IgD-negative memory B cell (primary cell): ENCODE measurements at regions not wholly inside any gene's neighbourhood (a gene's known extent, or its start where the extent isn't known, plus 50 kb on each side); places are given as distances from the start of the nearest gene placed in this dataset.
"Not testable (repeated sequence)": the region's sequence is repeated elsewhere in the genome, so short reads cannot be mapped to it uniquely, and the experiment has no call there.

Source experiments
- H3K27ac Mint-ChIP-seq, 3 donors: one replicate each; pipeline ENCODE4 v1.8.0; 2020 to 2022; ENCODE audit warnings: mild to moderate bottlenecking in 3 of 3, mixed read lengths in 3 of 3, moderate library complexity in 1 of 3
- H3K27me3 Mint-ChIP-seq: one replicate; pipeline ENCODE4 v1.8.0; 2021; ENCODE audit warnings: mixed read lengths
- H3K36me3 Mint-ChIP-seq: one replicate; pipeline ENCODE4 v1.8.0; 2020; ENCODE audit warnings: mild to moderate bottlenecking, mixed read lengths
- H3K4me1 Mint-ChIP-seq, 3 donors: one replicate each; pipeline ENCODE4 v1.8.0; 2020 to 2022; ENCODE audit warnings: mixed read lengths in 3 of 3, mild to moderate bottlenecking in 1 of 3
- H3K4me3 Mint-ChIP-seq, 4 donors: one replicate each; pipeline ENCODE4 v1.8.0; 2020 to 2022; ENCODE audit warnings: mild to moderate bottlenecking in 4 of 4, mixed read lengths in 4 of 4, moderate library complexity in 3 of 4
- H3K9me3 Mint-ChIP-seq, 3 donors: one replicate each; pipeline ENCODE4 v1.8.0; 2020 to 2021; ENCODE audit warnings: mixed read lengths in 3 of 3, mild to moderate bottlenecking in 1 of 3

- Mint-ChIP-seq H3K27me3 (peaks cover 23% of the 10 kb centered on the region), H3K36me3 (peaks cover 4% of the 10 kb centered on the region)
Observed at GRCh38 chr20:63145156-63145555, 70.8 kb downstream of the YTHDF1 start.

DNA sequence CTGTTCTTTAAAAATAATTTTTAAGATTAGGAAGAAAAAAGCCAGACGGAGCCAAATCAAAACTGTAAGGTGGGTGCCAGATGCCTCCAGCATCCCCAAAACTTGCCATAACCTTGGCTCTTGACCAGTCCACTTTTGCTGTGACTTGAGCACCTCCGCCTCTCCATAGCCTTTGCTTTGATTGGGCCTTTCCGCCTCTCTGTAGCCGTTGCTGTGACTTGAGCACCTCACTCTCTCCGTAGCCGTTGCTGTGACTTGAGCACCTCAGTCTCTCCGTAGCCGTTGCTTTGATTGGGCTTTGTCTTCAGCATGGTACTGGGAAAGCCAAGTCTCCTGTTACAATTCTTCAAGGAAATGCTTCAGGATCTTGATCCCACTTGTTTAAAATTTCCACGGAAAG is 73.0 kb downstream of the YTHDF1 start:
- Mint-ChIP-seq H3K4me1 (no peaks in the 10 kb centered on the region), H3K27me3 (peaks cover 11% of the 10 kb centered on the region), H3K9me3 (peaks cover 2 to 14% (median 5%) of the 10 kb centered on the region in 3 donors), H3K27ac (no peak overlapping the region), H3K4me3 (no peak overlapping the region), H3K36me3 (peaks cover 4% of the 10 kb centered on the region)

More at GRCh38 chr20:63145156-63145555, 70.8 kb downstream of the YTHDF1 start:
- Mint-ChIP-seq H3K27ac (no peak overlapping the region), H3K4me1 (no peaks in the 10 kb centered on the region), H3K9me3 (peaks cover 8 to 20% (median 10%) of the 10 kb centered on the region in 3 donors), H3K4me3 (no peak overlapping the region)

DNA sequence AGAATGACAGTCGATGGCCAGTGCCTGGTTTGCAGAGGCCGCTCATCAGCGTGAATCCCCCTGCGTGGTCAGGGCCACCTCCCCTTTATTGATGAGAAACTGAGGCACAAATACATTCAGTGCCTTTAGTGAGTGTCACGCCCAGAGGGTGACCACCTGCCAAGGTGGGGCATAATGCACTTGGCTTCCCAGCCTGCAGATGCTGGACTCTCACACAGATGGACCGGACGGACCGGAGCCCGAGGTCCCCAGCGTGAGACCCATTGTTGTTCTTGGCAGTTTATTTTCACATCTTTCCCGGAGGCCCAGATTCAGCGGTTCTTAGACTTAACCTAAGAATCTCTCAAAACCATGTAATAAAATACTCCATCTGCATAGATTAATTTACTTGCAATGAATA is 74.4 kb downstream of the YTHDF1 start:
- Mint-ChIP-seq H3K4me3 (no peak overlapping the region), H3K9me3 (peaks cover under 1 to 3% (median 2%) of the 10 kb centered on the region in 3 donors), H3K27me3 (peaks cover 5% of the 10 kb centered on the region), H3K36me3 (no peaks in the 10 kb centered on the region), H3K27ac (no peak overlapping the region), H3K4me1 (no peaks in the 10 kb centered on the region)

DNA sequence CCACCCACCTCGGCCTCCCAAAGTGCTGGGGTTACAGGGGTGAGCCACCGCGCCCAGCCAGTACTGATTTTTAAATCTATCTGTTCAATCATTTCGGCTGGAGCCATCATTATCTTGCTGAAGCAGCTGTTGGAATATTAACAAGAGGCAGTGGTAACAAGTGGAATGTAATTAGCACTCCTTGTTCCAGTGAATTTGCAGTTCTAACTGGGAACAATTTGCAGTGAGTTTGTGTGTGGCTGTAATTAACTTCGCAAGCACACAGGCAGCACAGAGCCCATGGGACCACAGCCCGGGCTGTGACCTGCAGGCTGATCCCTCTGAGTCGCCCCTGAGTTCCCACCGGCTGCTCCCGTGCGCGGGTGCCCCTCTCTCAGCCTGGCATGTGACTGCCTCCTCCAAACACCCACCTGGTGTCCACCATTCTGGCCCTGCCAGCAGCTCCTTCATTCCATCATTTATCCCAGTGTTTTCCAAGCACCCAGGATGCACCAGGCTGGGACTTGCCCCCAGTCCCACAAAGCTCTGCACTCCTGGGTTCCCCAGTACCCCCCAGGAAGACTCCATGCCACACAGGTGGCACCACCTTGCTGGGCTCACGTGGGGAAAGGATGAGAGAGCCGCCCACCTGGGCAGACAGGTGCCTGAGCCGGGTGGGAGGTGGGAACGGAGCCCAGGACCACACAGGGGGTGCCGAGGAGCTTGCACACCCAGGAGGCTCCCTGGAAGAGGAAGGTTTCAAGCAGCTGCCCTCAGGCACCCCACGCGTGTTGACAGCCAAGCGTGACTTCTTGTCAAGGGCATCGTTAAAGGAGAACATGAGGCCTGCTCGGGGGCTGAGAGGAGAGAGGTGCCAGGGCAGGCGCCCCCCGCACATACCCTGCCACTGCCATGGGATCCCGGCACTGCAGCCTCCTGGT is 75.2 kb downstream of the YTHDF1 start:
- peaks cover 0 to 3% (median 2%) of the 10 kb centered on the region in 3 donors for H3K9me3 Mint-ChIP-seq
- no peak overlapping the region for H3K4me3 Mint-ChIP-seq
- no peaks in the 10 kb centered on the region for H3K36me3 Mint-ChIP-seq
- H3K27me3 Mint-ChIP-seq: peaks cover 5% of the 10 kb centered on the region
- no peak overlapping the region for H3K27ac Mint-ChIP-seq
- no peaks in the 10 kb centered on the region for H3K4me1 Mint-ChIP-seq

DNA sequence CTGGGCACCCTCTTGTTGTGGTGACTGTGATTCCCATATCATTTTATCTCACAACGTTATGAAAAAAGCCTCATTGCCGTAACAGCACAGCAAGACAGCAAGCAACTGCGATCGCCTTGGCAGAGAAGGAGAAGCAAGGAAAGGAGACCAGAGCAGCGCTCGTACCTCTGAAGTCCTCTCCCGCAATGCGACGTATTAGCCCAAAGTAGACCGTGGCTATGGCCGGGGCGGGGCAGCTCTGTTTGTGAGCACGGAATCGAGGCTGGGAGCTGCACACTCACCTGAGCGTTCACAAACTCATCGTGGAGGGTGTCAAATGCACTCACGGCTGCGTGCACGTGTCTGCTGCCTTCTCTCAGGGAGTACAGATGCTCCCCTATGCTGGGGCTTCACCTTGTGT is 76.1 kb downstream of the YTHDF1 start:
- H3K4me1 Mint-ChIP-seq: no peaks in the 10 kb centered on the region
- no peaks in the 10 kb centered on the region for H3K36me3 Mint-ChIP-seq
- no peak overlapping the region for H3K27ac Mint-ChIP-seq
- H3K4me3 Mint-ChIP-seq: no peak overlapping the region
- H3K9me3 Mint-ChIP-seq: peaks cover 0 to 3% (median 0%) of the 10 kb centered on the region in 3 donors
- H3K27me3 Mint-ChIP-seq: peaks cover 3% of the 10 kb centered on the region

GRCh38 chr20:63139356-63139755 is 76.6 kb downstream of the YTHDF1 start:
- Mint-ChIP-seq H3K27me3 (peaks cover 3% of the 10 kb centered on the region), H3K36me3 (no peaks in the 10 kb centered on the region), H3K27ac (no peak overlapping the region), H3K9me3 (peaks cover 0 to 3% (median 0%) of the 10 kb centered on the region in 3 donors), H3K4me1 (no peaks in the 10 kb centered on the region), H3K4me3 (no peak overlapping the region)

DNA sequence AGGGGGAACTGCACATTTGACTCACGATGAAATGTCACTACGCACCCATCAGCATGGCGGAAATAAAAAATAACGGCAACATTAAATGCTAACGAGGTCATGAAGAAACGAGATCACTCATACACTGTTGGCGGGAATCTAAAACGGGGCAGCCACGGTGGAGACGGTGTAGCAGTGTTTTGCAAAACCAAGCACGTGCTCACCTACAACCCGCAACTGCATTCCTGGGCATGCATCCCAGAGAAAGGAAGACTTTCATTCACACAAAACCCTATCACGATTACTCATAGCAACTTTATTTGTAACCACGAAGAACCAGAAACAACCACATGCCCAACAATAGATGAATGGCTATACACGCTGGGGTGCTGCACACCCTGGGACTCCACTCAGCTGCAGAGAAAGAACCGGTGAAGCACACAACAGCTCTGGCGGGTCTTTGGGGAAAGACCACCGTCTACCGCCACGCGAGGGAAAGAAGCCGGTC is 77.0 kb downstream of the YTHDF1 start:
- Mint-ChIP-seq H3K9me3 (peaks cover 0 to 3% (median 0%) of the 10 kb centered on the region in 3 donors), H3K27ac (no peak overlapping the region), H3K36me3 (no peaks in the 10 kb centered on the region), H3K4me1 (no peaks in the 10 kb centered on the region), H3K4me3 (no peak overlapping the region), H3K27me3 (peaks cover 3% of the 10 kb centered on the region)

DNA sequence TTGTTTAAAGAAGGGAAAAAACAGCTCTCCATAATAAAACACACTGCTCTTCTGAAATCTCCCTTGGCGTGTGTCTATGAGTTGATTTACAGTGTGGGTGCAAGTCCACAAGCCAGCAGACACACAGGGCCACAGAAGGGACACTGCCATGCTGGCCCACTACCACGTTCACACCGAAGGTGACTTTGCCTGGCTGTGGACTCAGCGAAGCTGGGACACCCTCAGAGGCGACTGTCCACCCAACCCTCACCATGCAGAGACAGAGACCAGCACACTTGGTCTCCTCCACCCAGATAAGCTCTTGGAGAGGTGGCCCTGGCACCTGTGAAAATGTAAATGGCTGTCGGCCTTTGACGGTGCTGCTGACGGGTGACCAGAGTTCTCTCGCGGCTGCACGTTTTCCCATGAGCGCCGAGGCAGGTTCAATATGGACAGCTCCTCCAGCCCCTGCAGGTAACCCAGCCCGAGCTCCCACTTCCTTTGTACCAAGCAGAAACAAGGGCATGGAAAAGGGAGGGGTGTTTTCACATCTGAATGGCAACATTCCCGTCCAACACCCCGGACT is 78.0 kb downstream of the YTHDF1 start:
- Mint-ChIP-seq H3K9me3 (peaks cover 0 to 3% (median 0%) of the 10 kb centered on the region in 3 donors), H3K4me1 (no peaks in the 10 kb centered on the region), H3K4me3 (no peak overlapping the region), H3K36me3 (no peaks in the 10 kb centered on the region), H3K27me3 (peaks cover 3% of the 10 kb centered on the region), H3K27ac (no peak overlapping the region)

DNA sequence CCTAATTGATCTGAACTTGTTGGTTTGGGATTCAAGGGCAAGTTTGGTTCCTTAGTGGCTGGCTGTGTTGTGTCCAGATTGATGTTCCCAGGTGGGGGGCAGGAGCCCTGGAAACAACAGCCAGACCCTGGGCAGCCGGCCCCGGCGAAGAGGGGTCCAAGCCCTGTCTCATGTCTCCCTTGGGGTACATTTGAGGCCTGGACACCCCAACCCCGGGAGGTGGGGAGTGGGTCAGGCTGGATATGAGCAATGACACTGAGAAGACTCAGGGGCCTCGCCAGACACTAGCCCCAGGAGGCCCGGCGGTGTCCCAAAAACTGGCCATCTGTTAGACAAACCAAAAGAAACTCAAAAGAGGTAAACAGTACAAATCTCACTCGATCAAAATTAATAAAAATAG is 79.6 kb downstream of the YTHDF1 start:
- Mint-ChIP-seq H3K9me3 (peaks cover 0 to 3% (median 0%) of the 10 kb centered on the region in 3 donors), H3K36me3 (no peaks in the 10 kb centered on the region), H3K4me1 (no peaks in the 10 kb centered on the region), H3K4me3 (no peak overlapping the region), H3K27ac (no peak overlapping the region), H3K27me3 (peaks cover 10% of the 10 kb centered on the region)

DNA sequence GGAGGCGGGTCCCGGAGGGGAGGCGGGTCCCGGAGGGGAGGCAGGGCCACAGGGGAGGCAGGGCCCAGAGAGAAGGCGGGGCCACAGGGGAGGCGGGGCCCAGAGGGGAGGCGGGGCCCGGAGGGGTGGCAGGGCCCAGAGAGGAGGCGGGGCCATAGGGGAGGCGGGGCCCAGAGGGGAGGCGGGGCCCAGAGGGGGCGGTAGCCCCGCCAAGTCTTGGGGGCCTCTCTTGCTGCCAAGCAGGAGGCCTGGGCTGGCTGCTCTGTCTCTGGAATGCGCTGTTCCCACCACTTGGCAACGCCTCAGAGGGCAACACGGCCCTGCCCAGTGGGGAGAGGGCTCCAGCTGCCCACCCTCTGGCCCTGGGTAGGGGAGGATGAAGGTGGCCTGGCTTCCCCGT is 80.5 kb downstream of the YTHDF1 start:
- H3K9me3 Mint-ChIP-seq: peaks cover 0 to 3% (median 0%) of the 10 kb centered on the region in 3 donors
- H3K4me1 Mint-ChIP-seq: no peaks in the 10 kb centered on the region
- no peak overlapping the region for H3K27ac Mint-ChIP-seq
- no peak overlapping the region for H3K4me3 Mint-ChIP-seq
- peaks cover 10% of the 10 kb centered on the region for H3K27me3 Mint-ChIP-seq
- no peaks in the 10 kb centered on the region for H3K36me3 Mint-ChIP-seq

GRCh38 chr20:63134711-63135361 is 81.1 kb downstream of the YTHDF1 start:
- not testable (repeated sequence) for H3K4me1 Mint-ChIP-seq, H3K36me3 Mint-ChIP-seq, H3K4me3 Mint-ChIP-seq, H3K27ac Mint-ChIP-seq, H3K9me3 Mint-ChIP-seq
- peaks cover 12% of the 10 kb centered on the region for H3K27me3 Mint-ChIP-seq

DNA sequence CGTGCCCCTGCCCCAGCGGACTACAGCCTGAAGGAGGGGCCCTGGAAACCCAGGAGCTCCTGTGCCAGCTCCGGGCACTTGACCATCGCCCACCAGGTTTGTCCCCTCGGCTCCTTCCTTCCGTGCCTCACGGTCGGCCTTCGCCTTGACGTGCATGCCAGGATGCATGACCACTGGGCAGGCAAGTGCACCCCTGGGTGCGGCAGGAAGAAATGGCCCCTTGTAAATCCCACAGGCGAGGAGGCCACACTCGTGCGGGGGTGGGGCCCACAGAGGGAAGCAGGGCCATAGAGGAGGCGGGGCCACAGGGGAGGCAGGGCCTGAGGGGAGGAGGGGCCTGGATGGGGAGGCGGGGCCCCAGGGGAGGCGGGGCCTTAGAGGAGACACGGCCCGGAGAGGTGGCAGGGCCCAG is 81.7 kb downstream of the YTHDF1 start:
- Mint-ChIP-seq H3K9me3 (peaks cover 0 to 3% (median 0%) of the 10 kb centered on the region in 3 donors), H3K27ac (no peak overlapping the region), H3K27me3 (peaks cover 15% of the 10 kb centered on the region)

GRCh38 chr20:63133481-63134091 is 82.3 kb downstream of the YTHDF1 start:
- Mint-ChIP-seq H3K4me1 (no peaks in the 10 kb centered on the region), H3K4me3 (no peak overlapping the region), H3K9me3 (peaks cover 0 to 3% (median 0%) of the 10 kb centered on the region in 3 donors), H3K27ac (no peak overlapping the region), H3K36me3 (no peaks in the 10 kb centered on the region), H3K27me3 (peaks cover 18% of the 10 kb centered on the region)

More for the DNA sequence above, 81.7 kb downstream of the YTHDF1 start:
- H3K36me3 Mint-ChIP-seq: no peaks in the 10 kb centered on the region
- no peak overlapping the region for H3K4me3 Mint-ChIP-seq
- no peaks in the 10 kb centered on the region for H3K4me1 Mint-ChIP-seq

DNA sequence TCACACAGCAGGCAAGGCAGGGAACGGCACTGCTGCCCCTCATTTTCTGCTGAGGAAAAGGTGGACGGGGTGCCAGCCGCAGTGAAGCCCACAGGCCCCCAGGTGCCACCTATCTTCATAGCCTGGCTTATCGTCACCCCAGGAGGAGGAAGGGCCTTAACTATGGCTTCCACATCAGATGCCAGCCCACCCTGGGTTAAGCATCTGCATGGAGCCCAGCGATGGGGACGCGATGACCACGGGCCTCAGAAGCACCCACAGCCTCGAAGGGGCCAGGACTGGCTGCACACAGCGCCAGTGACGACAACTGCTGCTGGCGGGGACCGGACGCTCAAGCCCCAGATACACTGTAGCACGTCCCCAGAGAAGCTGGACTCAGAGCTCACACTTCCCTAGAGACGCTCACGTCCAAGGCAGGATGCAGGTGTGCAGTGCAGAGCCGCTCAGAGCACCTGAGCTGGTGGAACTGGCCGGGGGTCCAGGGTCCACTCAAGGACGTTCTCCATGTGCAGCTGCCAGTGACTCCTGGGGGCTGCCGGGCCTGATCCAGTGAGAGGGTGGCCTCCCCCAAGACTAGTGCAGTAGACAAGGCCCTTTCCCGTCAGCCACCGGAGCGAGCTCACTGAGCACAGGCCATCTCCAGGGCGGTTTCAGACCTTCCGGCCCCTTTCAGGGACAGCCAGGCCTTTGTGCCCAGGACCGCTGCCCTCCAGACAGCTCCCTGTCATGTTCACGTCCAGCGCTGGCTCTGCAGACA is 83.0 kb downstream of the YTHDF1 start:
- Mint-ChIP-seq H3K27ac (peak overlapping the region in 1 of 3 donors; percentile 35), H3K4me1 (no peaks in the 10 kb centered on the region), H3K4me3 (no peak overlapping the region)

More for the DNA sequence above, 83.0 kb downstream of the YTHDF1 start:
- Mint-ChIP-seq H3K36me3 (no peaks in the 10 kb centered on the region), H3K27me3 (peaks cover 18% of the 10 kb centered on the region), H3K9me3 (peaks cover 0 to 3% (median 0%) of the 10 kb centered on the region in 3 donors)
